ENCODE measurements at regions not wholly inside any gene's neighbourhood (a gene's known extent, or its start where the extent isn't known, plus 50 kb on each side); places are given as distances from the start of the nearest gene placed in this dataset.

GRCh38 chr3:157865352-157866000 lies 240.7 kb downstream of the SHOX2 start:
- H3K4me3 ChIP-seq, result no peak overlapping the region
- BruUV-seq (replicated peaks), result no TSS peak
- H3K36me3 ChIP-seq (ENCODE audit: control insufficient read depth, insufficient read depth, low read length), result no peaks in the 10 kb centered on the region
- ChIA-PET CTCF (ENCODE audit: low intra/inter-chr PET ratio) (interaction anchor here (0.6 to 1.4 kb wide), 3 partner anchors 331 to 569 kb away, joined by 3 to 9 read pairs (median 3); no protein-coding TSS in a partner anchor), POLR2A (no interaction called here)
- in situ Hi-C loops (cut with MboI), result loop anchor here (25.0 kb wide), 1 partner anchor 447 kb away; no protein-coding TSS in a partner anchor
- intact Hi-C loops (cut with micrococcal nuclease), result loop anchor here (1.0 to 5.0 kb wide), 5 partner anchors 227 to 923 kb away; no protein-coding TSS in a partner anchor
- no peaks in the 10 kb centered on the region for H4K20me1 ChIP-seq (replicated peaks; ENCODE audit: control insufficient read depth, insufficient read depth, low read length)
- H3K79me2 ChIP-seq (ENCODE audit: control insufficient read depth, insufficient read depth, low read length), result no peaks in the 10 kb centered on the region
- no peak overlapping the region; the same call in 1 of the 2 replicates for H2AFZ ChIP-seq (ENCODE audit: low read depth, low read length)
- WGBS (ENCODE audit: insufficient coverage, low coverage, missing lambda C conversion rate), result 1% methylated on average over 9 of the region's 9 CpGs
- ATAC-seq, result peak; percentile 100
- peak; percentile 71 to 80 (median 76) for DNase-seq (ENCODE audit: extremely low read depth in 1 of 4, low spot score in 3 of 4)
- H3K4me2 ChIP-seq (ENCODE audit: insufficient read depth, low read length), result no peak overlapping the region; the same call in 1 of the 2 replicates
- no peaks in the 10 kb centered on the region for H3K9me3 ChIP-seq (replicated peaks; ENCODE audit: control insufficient read depth, insufficient read depth, low read depth, low read length)
- peak; percentile 88 for FAIRE-seq
- no peaks in the 10 kb centered on the region for H3K27me3 ChIP-seq (ENCODE audit: control insufficient read depth in 2 of 2, insufficient read depth in 2 of 2, low read length in 2 of 2)
- no peak overlapping the region for H3K9ac ChIP-seq (ENCODE audit: insufficient read depth in 1 of 2, low read depth in 2 of 2, low read length in 2 of 2)
- no peaks in the 10 kb centered on the region for H3K4me1 ChIP-seq (replicated peaks in 1 of 2; ENCODE audit: control insufficient read depth in 2 of 2, insufficient read depth in 2 of 2, low read length in 2 of 2)
- no peaks in the 10 kb centered on the region for H3K9me1 ChIP-seq (ENCODE audit: control insufficient read depth, insufficient read depth, low read length)
- no peak overlapping the region for H3K27ac ChIP-seq (ENCODE audit: extremely low read depth, low read depth, low read length)
- 0 out of 2 replicates have a peak, but pooled peaks have one; percentile 41 for TF ChIP-seq ARID2 (IDR thresholded peaks at IDR 0.05)
- no peak for TF ChIP-seq HMBOX1 (IDR thresholded peaks at IDR 0.05)
- peak; percentile 75; the same call in 1 of the 2 replicates for TF ChIP-seq STAG1 (CRISPR knock-in tag; IDR thresholded peaks at IDR 0.05; ENCODE audit: borderline replicate concordance)
- peak; percentile 60; the same call in 1 of the 2 replicates for TF ChIP-seq CC2D1A (IDR thresholded peaks at IDR 0.05)
- TF ChIP-seq NFE2 (IDR thresholded peaks at IDR 0.05; ENCODE audit: low read depth), result 0 out of 2 replicates have a peak, but pooled peaks have one; percentile 3
- TF ChIP-seq MYC (IDR thresholded peaks at IDR 0.05; ENCODE audit: low read depth, low read length), result 0 out of 2 replicates have a peak, but pooled peaks have one; percentile 18
- TF ChIP-seq MYC (CRISPR knock-in tag; IDR thresholded peaks at IDR 0.05; ENCODE audit: borderline replicate concordance, low read depth), result no peak
- TF ChIP-seq TEAD4 (IDR thresholded peaks at IDR 0.05; ENCODE audit: low read length), result 0 out of 2 replicates have a peak, but pooled peaks have one; percentile 17
- TF ChIP-seq TEAD4 (CRISPR knock-in tag; IDR thresholded peaks at IDR 0.05; ENCODE audit: borderline replicate concordance), result no peak
- peak; percentile 86 for TF ChIP-seq SMC3 (conservative IDR thresholded peaks at IDR 0.05; ENCODE audit: insufficient read depth, low read depth, low read length)
- TF ChIP-seq RB1 (IDR thresholded peaks at IDR 0.05; ENCODE audit: low read depth), result peak; percentile 40; the same call in 1 of the 2 replicates
- no peak for TF ChIP-seq GATA2 (CRISPR knock-in tag; IDR thresholded peaks at IDR 0.05)
- TF ChIP-seq RAD21 (CRISPR knock-in tag; conservative IDR thresholded peaks at IDR 0.05 in 1 of 2, IDR thresholded peaks at IDR 0.05 in 1 of 2), result peak; percentile 93 to 94
- peak in 1 of 2 experiments; percentile 66; a peak in 2 of 4 replicates for TF ChIP-seq MAZ (CRISPR knock-in tag; conservative IDR thresholded peaks at IDR 0.05 in 1 of 2, IDR thresholded peaks at IDR 0.05 in 1 of 2)
- TF ChIP-seq TFAP4 (CRISPR knock-in tag; IDR thresholded peaks at IDR 0.05; ENCODE audit: borderline replicate concordance), result peak; percentile 31; the same call in 1 of the 2 replicates
- no peak for TF ChIP-seq ZNF140 (CRISPR knock-in tag; IDR thresholded peaks at IDR 0.05)
- 0 out of 2 replicates have a peak, but pooled peaks have one; percentile 20 for TF ChIP-seq KLF16 (IDR thresholded peaks at IDR 0.05)
- no peak for TF ChIP-seq ZNF175 (CRISPR knock-in tag; IDR thresholded peaks at IDR 0.05; ENCODE audit: low read depth)
- TF ChIP-seq DEAF1 (CRISPR knock-in tag; IDR thresholded peaks at IDR 0.05), result peak; percentile 85
